Osteocyte (in vitro differentiated cells): ENCODE measurements at regions not wholly inside any gene's neighbourhood (a gene's known extent, or its start where the extent isn't known, plus 50 kb on each side); places are given as distances from the start of the nearest gene placed in this dataset.

Experiments used
- DNase-seq: peaks from one replicate; pipeline ENCODE4 v3.0.0; 2021; ENCODE audit warnings: mixed read lengths; ENCODE audit not compliant: unreplicated experiment; ENCODE audit errors: extremely low spot score
- H3K27ac Mint-ChIP-seq: one replicate; pipeline ENCODE4 v1.8.0; 2021; ENCODE audit warnings: mild to moderate bottlenecking, mixed read lengths; ENCODE audit not compliant: unreplicated experiment
- H3K27me3 Mint-ChIP-seq: one replicate; pipeline ENCODE4 v1.8.0; 2021; ENCODE audit warnings: mixed read lengths; ENCODE audit not compliant: unreplicated experiment
- H3K36me3 Mint-ChIP-seq: one replicate; pipeline ENCODE4 v1.8.0; 2021; ENCODE audit warnings: mixed read lengths; ENCODE audit not compliant: unreplicated experiment
- H3K4me1 Mint-ChIP-seq: one replicate; pipeline ENCODE4 v1.8.0; 2021; ENCODE audit warnings: mixed read lengths; ENCODE audit not compliant: unreplicated experiment
- H3K4me3 Mint-ChIP-seq: one replicate; pipeline ENCODE4 v1.8.0; 2021; ENCODE audit warnings: mild to moderate bottlenecking, moderate library complexity, mixed read lengths; ENCODE audit not compliant: unreplicated experiment
- H3K9me3 Mint-ChIP-seq: one replicate; pipeline ENCODE4 v1.8.0; 2021; ENCODE audit warnings: mixed read lengths; ENCODE audit not compliant: unreplicated experiment
- CTCF ChIP-seq: fragments of 200-600 bp; sonication (generic); IDR thresholded peaks from 2 replicates; pipeline ENCODE4 v1.5.0; 2021; ENCODE audit warnings: antibody characterized with exemption, mild to moderate bottlenecking, moderate library complexity

- no peak overlapping the region for H3K4me3 Mint-ChIP-seq
- H3K27me3 Mint-ChIP-seq, result peaks cover 10% of the 10 kb centered on the region
- no peaks in the 10 kb centered on the region for H3K9me3 Mint-ChIP-seq
- H3K27ac Mint-ChIP-seq, result no peak overlapping the region
- no peaks in the 10 kb centered on the region for H3K4me1 Mint-ChIP-seq
- DNase-seq, result no peak
- TF ChIP-seq CTCF, result no peak
- H3K36me3 Mint-ChIP-seq, result no peaks in the 10 kb centered on the region
Observed at GRCh38 chr3:35045118-35045517, 594.2 kb upstream of the ARPP21 start.

- Mint-ChIP-seq H3K4me3 (no peak overlapping the region), H3K4me1 (no peaks in the 10 kb centered on the region), H3K36me3 (no peaks in the 10 kb centered on the region), H3K27me3 (peaks cover 8% of the 10 kb centered on the region), H3K27ac (no peak overlapping the region), H3K9me3 (no peaks in the 10 kb centered on the region)
- DNase-seq, result no peak
- no peak for TF ChIP-seq CTCF
Observed at GRCh38 chr3:35064761-35065160, 574.6 kb upstream of the ARPP21 start.

GRCh38 chr3:35065891-35066290, 573.4 kb upstream of the ARPP21 start:
- Mint-ChIP-seq H3K9me3 (no peaks in the 10 kb centered on the region), H3K4me1 (no peaks in the 10 kb centered on the region), H3K4me3 (no peak overlapping the region), H3K27me3 (peaks cover 8% of the 10 kb centered on the region), H3K27ac (no peak overlapping the region), H3K36me3 (no peaks in the 10 kb centered on the region)
- no peak for DNase-seq
- TF ChIP-seq CTCF, result no peak

GRCh38 chr3:35067750-35068149, 571.6 kb upstream of the ARPP21 start:
- no peaks in the 10 kb centered on the region for H3K9me3 Mint-ChIP-seq

GRCh38 chr3:35070088-35070487, 569.2 kb upstream of the ARPP21 start:
- no peak overlapping the region for H3K27ac Mint-ChIP-seq
- H3K9me3 Mint-ChIP-seq, result no peaks in the 10 kb centered on the region
- no peaks in the 10 kb centered on the region for H3K4me1 Mint-ChIP-seq
- H3K36me3 Mint-ChIP-seq, result no peaks in the 10 kb centered on the region
- no peak overlapping the region for H3K4me3 Mint-ChIP-seq
- no peak for DNase-seq
- TF ChIP-seq CTCF, result no peak
- H3K27me3 Mint-ChIP-seq, result peaks cover 17% of the 10 kb centered on the region

More at GRCh38 chr3:35067750-35068149, 571.6 kb upstream of the ARPP21 start:
- no peak for DNase-seq
- TF ChIP-seq CTCF, result no peak
- peaks cover 11% of the 10 kb centered on the region for H3K27me3 Mint-ChIP-seq
- H3K4me3 Mint-ChIP-seq, result no peak overlapping the region
- H3K27ac Mint-ChIP-seq, result no peak overlapping the region
- no peaks in the 10 kb centered on the region for H3K4me1 Mint-ChIP-seq
- H3K36me3 Mint-ChIP-seq, result no peaks in the 10 kb centered on the region
